ENCODE measurements at regions not wholly inside any gene's neighbourhood (a gene's known extent, or its start where the extent isn't known, plus 50 kb on each side); places are given as distances from the start of the nearest gene placed in this dataset.

GRCh38 chr3:117272876-117273523, 563.4 kb downstream of the TUSC7 start:
- no peak for DNase-seq (ENCODE audit: low spot score)
- TF ChIP-seq, protein P1, sequence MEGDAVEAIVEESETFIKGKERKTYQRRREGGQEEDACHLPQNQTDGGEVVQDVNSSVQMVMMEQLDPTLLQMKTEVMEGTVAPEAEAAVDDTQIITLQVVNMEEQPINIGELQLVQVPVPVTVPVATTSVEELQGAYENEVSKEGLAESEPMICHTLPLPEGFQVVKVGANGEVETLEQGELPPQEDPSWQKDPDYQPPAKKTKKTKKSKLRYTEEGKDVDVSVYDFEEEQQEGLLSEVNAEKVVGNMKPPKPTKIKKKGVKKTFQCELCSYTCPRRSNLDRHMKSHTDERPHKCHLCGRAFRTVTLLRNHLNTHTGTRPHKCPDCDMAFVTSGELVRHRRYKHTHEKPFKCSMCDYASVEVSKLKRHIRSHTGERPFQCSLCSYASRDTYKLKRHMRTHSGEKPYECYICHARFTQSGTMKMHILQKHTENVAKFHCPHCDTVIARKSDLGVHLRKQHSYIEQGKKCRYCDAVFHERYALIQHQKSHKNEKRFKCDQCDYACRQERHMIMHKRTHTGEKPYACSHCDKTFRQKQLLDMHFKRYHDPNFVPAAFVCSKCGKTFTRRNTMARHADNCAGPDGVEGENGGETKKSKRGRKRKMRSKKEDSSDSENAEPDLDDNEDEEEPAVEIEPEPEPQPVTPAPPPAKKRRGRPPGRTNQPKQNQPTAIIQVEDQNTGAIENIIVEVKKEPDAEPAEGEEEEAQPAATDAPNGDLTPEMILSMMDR (IDR thresholded peaks at IDR 0.05; ENCODE audit: extremely low read depth, missing control alignments): no peak

GRCh38 chr3:117277816-117278215, 568.2 kb downstream of the TUSC7 start:
- DNase-seq (ENCODE audit: low spot score): no peak
- TF ChIP-seq, protein P1 (IDR thresholded peaks at IDR 0.05; ENCODE audit: extremely low read depth, missing control alignments): no peak

- DNase-seq (ENCODE audit: low spot score): peak; percentile 3
- TF ChIP-seq, protein P1 (IDR thresholded peaks at IDR 0.05; ENCODE audit: extremely low read depth, missing control alignments): no peak
Measured at GRCh38 chr3:117278424-117279190, 569.0 kb downstream of the TUSC7 start.

GRCh38 chr3:117281371-117281770, 571.8 kb downstream of the TUSC7 start:
- no peak for DNase-seq (ENCODE audit: low spot score)
- TF ChIP-seq, protein P1 (IDR thresholded peaks at IDR 0.05; ENCODE audit: extremely low read depth, missing control alignments): no peak

DNA sequence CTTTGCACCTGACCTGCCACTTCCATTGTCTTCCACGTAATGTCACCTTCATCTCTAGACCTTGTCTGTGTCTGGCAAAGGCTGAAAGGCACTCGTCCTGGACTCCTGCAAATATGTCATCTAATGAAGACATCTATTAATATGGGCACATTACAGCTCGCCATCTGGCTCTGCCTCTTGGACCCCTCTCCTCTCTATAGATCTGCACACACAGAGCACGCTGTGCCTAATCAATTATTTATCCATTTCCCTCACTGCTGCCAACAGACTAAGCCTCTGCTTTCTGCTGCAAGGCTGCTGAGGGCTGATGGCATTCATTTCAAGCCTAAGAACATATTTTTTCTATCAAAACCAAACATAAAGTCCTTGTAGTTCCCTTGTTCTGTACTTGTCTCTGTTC, 573.0 kb downstream of the TUSC7 start:
- TF ChIP-seq, protein P1 (IDR thresholded peaks at IDR 0.05; ENCODE audit: extremely low read depth, missing control alignments): no peak
- DNase-seq (ENCODE audit: low spot score): no peak

- TF ChIP-seq, protein P1 (IDR thresholded peaks at IDR 0.05; ENCODE audit: extremely low read depth, missing control alignments): no peak
Measured at GRCh38 chr3:117285737-117286136, 576.2 kb downstream of the TUSC7 start.

DNA sequence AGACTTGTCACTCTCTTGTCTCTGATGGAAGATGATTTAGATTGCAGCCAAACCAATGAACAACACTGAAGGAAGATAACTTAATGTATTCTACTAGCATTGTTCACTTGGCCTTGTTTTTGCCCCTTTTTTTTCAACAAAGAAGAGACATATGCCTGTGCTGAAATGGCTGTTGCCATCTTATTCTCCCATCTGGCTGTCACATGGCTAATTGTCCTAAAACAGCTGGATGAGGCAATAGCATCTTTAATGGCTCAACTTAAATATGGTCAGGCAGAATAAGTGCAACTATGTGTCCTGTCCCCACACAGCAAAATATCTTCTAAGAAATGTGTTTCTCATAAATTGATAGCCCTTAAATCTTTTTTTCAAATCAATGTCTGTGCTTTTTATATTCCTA, 576.9 kb downstream of the TUSC7 start:
- no peak for DNase-seq (ENCODE audit: low spot score)
- TF ChIP-seq, protein P1 (IDR thresholded peaks at IDR 0.05; ENCODE audit: extremely low read depth, missing control alignments): no peak

More at GRCh38 chr3:117285737-117286136, 576.2 kb downstream of the TUSC7 start:
- DNase-seq (ENCODE audit: low spot score): no peak

All from GM20000 (cell line).